ENCODE measurements at regions not wholly inside any gene's neighbourhood (a gene's known extent, or its start where the extent isn't known, plus 50 kb on each side); places are given as distances from the start of the nearest gene placed in this dataset.

DNA sequence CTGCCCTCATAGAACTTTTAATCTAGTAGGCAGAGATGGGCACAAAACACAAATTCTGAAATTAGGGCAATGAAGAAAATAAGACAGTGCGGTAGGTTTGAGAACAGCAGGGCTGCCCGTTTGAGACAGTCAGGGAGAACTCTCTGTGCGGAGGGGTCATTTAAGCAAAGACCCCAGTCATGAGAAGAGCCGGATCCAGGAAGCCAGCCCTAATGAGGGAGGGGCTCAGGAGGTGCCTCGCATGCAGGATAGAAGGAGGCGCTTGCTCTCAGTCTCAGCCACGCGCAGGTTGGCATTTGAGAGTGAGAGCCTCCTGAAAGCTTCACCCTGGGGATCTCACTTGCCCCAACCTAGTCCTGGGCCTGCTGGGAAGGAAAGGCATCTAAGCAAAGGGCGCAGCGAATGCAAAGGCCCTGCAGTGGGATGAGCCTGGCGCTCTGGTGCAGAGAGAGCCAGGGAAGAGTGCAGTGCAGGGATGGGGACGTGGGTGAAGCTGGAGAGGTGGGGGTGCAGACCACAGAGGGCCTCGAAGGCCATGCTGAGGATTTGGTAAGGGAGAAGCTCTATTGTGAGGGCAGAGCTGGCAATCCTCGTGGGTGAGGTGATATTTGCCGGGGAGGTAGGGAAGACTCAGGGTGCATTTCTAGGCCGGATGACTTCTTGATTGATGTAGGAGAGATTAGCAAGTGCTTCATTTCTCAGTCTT is 130.0 kb upstream of the PTPN1 start:
- H3K27me3 Mint-ChIP-seq (ENCODE audit: low read depth in 3 of 3): peaks cover 7 to 14% (median 9%) of the 10 kb centered on the region in 3 donors

DNA sequence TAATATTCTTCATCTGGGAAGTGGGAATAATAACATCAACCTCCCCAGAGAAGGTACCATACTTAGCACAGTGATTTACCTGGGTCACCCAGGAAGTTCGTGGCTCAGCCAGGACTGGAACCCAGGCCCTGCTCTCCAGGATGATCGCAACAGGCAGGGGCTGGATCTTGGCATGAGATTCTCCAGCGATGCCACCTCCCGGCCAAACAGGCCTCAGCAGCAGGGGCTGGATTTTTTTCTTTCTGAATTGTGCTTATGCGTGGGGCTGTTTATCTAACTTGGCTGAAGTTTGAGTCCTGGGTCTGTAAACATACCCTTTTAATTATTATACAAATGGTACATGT is 129.5 kb upstream of the PTPN1 start:
- Mint-ChIP-seq H3K4me3 (no peak overlapping the region), H3K36me3 (peaks cover 0 to 7% (median 0%) of the 10 kb centered on the region in 3 donors), H3K27ac (peak overlapping the region in 5 of 6 donors; percentile 18 to 66 (median 58)), H3K4me1 (peaks cover 51 to 67% of the 10 kb centered on the region in 2 donors), H3K27me3 (ENCODE audit: low read depth in 3 of 3) (peaks cover 12 to 14% (median 12%) of the 10 kb centered on the region in 3 donors), H3K9me3 (no peaks in the 10 kb centered on the region)
- no peak for DNase-seq

More for the DNA sequence above, 130.0 kb upstream of the PTPN1 start:
- H3K27ac Mint-ChIP-seq: peak overlapping the region in 4 of 6 donors; percentile 18 to 76 (median 62)
- peaks cover 49 to 66% of the 10 kb centered on the region in 2 donors for H3K4me1 Mint-ChIP-seq
- no peaks in the 10 kb centered on the region for H3K9me3 Mint-ChIP-seq
- peaks cover 0 to 7% (median 0%) of the 10 kb centered on the region in 3 donors for H3K36me3 Mint-ChIP-seq
- no peak for DNase-seq
- no peak overlapping the region for H3K4me3 Mint-ChIP-seq

DNA sequence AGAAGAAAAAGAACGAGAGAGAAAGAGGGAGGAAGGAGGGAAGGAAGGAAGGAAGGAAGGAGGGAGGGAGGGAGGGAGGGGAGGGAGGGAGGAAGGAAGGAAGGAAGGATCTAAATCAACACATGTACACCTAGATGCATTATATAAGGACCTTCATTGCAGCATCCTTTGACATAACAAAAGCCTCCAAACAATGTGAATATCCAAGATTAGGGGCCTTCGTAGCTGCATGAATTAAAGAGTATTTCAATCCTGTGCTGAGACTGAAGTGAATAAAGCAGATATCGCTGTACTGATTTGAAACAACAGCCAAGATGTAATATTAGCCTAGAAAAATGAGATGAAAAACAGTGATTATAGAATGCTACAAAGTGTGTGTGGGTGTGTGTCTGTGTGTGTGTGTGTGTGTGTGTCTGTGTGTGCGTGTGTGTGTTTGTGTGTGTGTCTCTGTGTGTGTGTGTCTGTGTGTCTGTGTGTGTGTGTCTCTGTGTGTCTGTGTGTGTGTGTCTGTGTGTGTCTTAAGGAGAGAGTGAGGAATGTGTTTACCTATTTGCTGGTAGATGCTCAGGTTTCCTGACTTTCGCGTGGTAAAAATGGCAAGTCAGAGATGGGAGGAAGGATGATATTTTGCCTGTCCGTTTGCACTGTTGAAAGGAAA is 129.0 kb upstream of the PTPN1 start:
- H3K27me3 Mint-ChIP-seq (ENCODE audit: low read depth in 3 of 3): peaks cover 17 to 20% (median 17%) of the 10 kb centered on the region in 3 donors
- no peaks in the 10 kb centered on the region for H3K9me3 Mint-ChIP-seq
- peak overlapping the region in 5 of 6 donors; percentile 34 to 90 (median 76) for H3K27ac Mint-ChIP-seq
- H3K4me1 Mint-ChIP-seq: peaks cover 56 to 73% of the 10 kb centered on the region in 2 donors
- H3K36me3 Mint-ChIP-seq: peaks cover 0 to 7% (median 0%) of the 10 kb centered on the region in 3 donors
- no peak for DNase-seq
- peak overlapping the region in 3 of 5 donors; percentile 37 to 44 (median 38) for H3K4me3 Mint-ChIP-seq

GRCh38 chr20:50381771-50382593 is 128.2 kb upstream of the PTPN1 start:
- Mint-ChIP-seq H3K36me3 (peaks cover 0 to 7% (median 0%) of the 10 kb centered on the region in 3 donors), H3K27me3 (ENCODE audit: low read depth in 3 of 3) (peaks cover 21 to 25% (median 23%) of the 10 kb centered on the region in 3 donors), H3K9me3 (no peaks in the 10 kb centered on the region), H3K4me3 (peak overlapping the region; percentile 45 to 74 (median 69)), H3K4me1 (peaks cover 60 to 77% of the 10 kb centered on the region in 2 donors), H3K27ac (peak overlapping the region; percentile 35 to 91 (median 78))
- DNase-seq: peak in 1 of 3 donors; percentile 9

DNA sequence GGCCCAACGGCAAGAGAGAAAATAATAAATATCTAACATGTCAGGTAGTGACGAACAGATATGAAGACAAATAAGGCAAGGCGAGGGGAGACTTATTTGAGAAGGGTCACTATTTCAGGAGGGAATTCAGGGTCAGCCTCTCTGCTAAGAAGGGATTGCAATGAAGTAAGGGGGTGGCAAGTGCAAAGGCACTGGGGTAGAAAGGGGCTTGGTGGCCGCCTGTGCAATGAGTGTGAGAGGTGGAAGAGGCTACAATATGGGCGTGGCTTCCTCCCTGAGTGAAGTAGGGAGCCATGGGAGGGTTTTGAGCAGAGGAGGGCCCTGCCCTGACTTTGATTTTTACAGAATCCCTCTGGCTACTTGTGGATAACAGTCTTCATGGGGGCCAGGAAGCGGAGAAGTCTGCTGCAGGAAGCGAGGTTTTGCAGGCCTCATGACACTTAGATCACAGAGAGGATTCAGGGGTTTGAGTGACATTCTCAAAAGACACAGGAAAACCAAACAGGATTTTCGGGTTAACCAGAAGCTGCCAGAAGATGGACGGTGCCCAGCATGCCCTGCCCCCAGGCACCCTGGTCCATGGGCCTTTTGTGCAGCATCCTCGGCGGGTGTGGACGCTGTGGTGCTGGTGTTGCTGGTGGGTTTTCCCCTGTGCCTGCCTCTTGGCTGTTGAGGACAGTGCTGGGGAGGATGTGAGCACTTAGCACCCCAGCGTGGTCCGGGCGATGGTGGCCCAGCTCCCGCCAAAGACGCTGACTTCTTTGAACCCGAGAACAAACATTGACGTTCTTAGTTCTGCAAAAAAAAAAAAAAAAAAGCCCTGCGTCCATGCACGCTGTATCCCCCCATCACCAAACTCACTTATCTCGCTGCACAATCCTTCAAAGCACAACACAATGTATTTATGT is 124.2 kb upstream of the PTPN1 start:
- Mint-ChIP-seq H3K27me3 (ENCODE audit: low read depth in 3 of 3) (peaks cover 13 to 28% (median 23%) of the 10 kb centered on the region in 3 donors), H3K4me1 (peaks cover 67 to 80% of the 10 kb centered on the region in 2 donors), H3K9me3 (no peaks in the 10 kb centered on the region), H3K27ac (peak overlapping the region; percentile 89 to 98 (median 94)), H3K4me3 (peak overlapping the region; percentile 50 to 81 (median 73)), H3K36me3 (peaks cover 0 to 4% (median 0%) of the 10 kb centered on the region in 3 donors)
- peak; percentile 99 for DNase-seq

- no peak for DNase-seq
- Mint-ChIP-seq H3K4me3 (peak overlapping the region; percentile 11 to 81 (median 69)), H3K36me3 (no peaks in the 10 kb centered on the region), H3K9me3 (no peaks in the 10 kb centered on the region), H3K27ac (peak overlapping the region; percentile 89 to 98 (median 94)), H3K4me1 (peaks cover 64 to 77% of the 10 kb centered on the region in 2 donors), H3K27me3 (ENCODE audit: low read depth in 3 of 3) (peaks cover 13 to 26% (median 23%) of the 10 kb centered on the region in 3 donors)
Measured at GRCh38 chr20:50386641-50386960, 123.6 kb upstream of the PTPN1 start.

DNA sequence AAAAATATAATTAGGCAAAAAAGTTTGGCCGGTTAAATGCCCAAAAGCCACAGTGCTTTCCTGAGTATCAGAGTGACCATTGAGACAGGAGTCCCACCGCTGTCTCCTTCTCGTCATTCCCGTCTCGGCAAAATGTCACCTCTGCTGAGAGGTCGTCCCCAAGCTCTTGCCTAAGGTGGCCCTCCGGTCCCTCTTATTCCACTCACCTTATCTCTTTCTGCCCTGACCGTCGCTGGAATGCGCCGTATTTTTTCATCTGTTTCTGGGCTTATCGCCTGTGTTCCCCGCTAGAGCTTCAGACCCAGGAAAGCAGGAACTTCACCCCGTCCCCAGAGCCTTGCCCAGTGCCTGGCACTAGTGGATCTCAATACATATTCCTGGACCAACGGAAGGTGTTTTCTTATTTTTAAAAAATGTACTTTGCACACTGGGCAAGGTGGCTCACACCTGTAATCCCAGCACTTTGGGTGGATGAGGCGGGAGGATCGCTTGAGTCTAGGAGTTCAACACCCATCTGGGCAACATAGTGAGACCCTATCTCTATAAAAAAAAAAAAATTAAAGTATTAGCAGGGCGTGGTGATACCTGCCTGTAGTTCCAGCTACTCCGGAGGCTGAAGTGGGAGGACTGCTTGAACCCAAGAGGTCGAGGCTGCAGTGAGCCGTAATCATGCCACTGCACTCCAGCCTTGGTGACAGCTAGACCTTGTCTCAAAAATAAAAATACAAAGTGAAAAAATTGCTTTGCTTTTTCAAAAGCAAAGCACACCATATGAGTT is 122.8 kb upstream of the PTPN1 start:
- Mint-ChIP-seq H3K27me3 (ENCODE audit: low read depth in 3 of 3) (peaks cover 13 to 25% (median 25%) of the 10 kb centered on the region in 3 donors), H3K27ac (peak overlapping the region; percentile 62 to 96 (median 92)), H3K36me3 (no peaks in the 10 kb centered on the region), H3K9me3 (no peaks in the 10 kb centered on the region), H3K4me1 (peaks cover 64 to 77% of the 10 kb centered on the region in 2 donors), H3K4me3 (peak overlapping the region; percentile 42 to 83 (median 65))
- DNase-seq: no peak

DNA sequence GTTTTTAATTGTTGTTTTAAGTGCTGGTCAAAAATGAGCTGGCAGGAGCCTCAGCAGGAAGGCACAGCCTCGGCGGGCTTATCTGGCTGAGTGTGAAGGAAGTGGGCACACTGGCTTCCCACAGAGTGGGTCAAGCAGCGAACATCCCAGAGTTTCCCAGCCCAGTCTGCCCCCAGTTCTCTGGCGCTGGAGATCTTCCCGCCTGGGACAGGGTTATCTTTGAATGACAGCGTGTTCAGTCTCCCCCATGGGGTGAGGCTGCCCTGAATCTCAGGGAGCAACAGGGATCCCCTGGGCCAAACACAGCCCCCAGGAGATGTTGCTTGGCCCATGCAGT is 122.2 kb upstream of the PTPN1 start:
- peaks cover 13 to 25% (median 25%) of the 10 kb centered on the region in 3 donors for H3K27me3 Mint-ChIP-seq (ENCODE audit: low read depth in 3 of 3)
- H3K27ac Mint-ChIP-seq: peak overlapping the region; percentile 4 to 96 (median 92)
- H3K36me3 Mint-ChIP-seq: no peaks in the 10 kb centered on the region
- peak overlapping the region in 4 of 5 donors; percentile 24 to 74 (median 56) for H3K4me3 Mint-ChIP-seq
- H3K4me1 Mint-ChIP-seq: peaks cover 61 to 74% of the 10 kb centered on the region in 2 donors
- H3K9me3 Mint-ChIP-seq: no peaks in the 10 kb centered on the region
- peak; percentile 20 to 36 (median 32) for DNase-seq

- DNase-seq: no peak
- Mint-ChIP-seq H3K4me3 (peak overlapping the region in 4 of 5 donors; percentile 27 to 74 (median 44)), H3K9me3 (no peaks in the 10 kb centered on the region)
Measured at GRCh38 chr20:50388733-50389437, 121.3 kb upstream of the PTPN1 start.

DNA sequence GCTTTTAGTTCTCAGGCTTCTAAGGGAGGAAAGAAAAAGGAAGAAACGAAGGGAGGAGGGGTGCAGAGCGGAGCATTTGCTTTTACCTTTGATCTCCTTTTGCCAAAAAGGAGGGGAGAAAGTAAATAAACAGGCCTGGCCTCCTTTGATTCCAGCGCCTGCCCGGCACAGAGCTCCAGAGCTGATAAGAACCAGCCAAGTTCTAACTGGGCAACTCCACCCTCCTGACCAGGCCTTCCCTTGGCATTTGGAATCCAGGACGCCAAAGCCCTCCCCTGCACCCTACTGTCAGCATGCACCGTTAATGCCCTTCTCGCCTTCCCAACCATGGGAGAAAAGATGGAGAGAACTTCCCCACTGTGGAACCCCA is 120.8 kb upstream of the PTPN1 start:
- Mint-ChIP-seq H3K27ac (peak overlapping the region in 3 of 6 donors; percentile 91 to 93 (median 92)), H3K9me3 (no peaks in the 10 kb centered on the region), H3K4me3 (no peak overlapping the region), H3K36me3 (peaks cover 0 to under 1% (median 0%) of the 10 kb centered on the region in 3 donors), H3K4me1 (peaks cover 52 to 62% of the 10 kb centered on the region in 2 donors), H3K27me3 (ENCODE audit: low read depth in 3 of 3) (peaks cover 16 to 25% (median 22%) of the 10 kb centered on the region in 3 donors)
- no peak for DNase-seq

More at GRCh38 chr20:50388733-50389437, 121.3 kb upstream of the PTPN1 start:
- H3K27ac Mint-ChIP-seq: peak overlapping the region in 5 of 6 donors; percentile 75 to 93 (median 92)
- peaks cover 52 to 65% of the 10 kb centered on the region in 2 donors for H3K4me1 Mint-ChIP-seq
- peaks cover 16 to 25% (median 23%) of the 10 kb centered on the region in 3 donors for H3K27me3 Mint-ChIP-seq (ENCODE audit: low read depth in 3 of 3)
- H3K36me3 Mint-ChIP-seq: no peaks in the 10 kb centered on the region

DNA sequence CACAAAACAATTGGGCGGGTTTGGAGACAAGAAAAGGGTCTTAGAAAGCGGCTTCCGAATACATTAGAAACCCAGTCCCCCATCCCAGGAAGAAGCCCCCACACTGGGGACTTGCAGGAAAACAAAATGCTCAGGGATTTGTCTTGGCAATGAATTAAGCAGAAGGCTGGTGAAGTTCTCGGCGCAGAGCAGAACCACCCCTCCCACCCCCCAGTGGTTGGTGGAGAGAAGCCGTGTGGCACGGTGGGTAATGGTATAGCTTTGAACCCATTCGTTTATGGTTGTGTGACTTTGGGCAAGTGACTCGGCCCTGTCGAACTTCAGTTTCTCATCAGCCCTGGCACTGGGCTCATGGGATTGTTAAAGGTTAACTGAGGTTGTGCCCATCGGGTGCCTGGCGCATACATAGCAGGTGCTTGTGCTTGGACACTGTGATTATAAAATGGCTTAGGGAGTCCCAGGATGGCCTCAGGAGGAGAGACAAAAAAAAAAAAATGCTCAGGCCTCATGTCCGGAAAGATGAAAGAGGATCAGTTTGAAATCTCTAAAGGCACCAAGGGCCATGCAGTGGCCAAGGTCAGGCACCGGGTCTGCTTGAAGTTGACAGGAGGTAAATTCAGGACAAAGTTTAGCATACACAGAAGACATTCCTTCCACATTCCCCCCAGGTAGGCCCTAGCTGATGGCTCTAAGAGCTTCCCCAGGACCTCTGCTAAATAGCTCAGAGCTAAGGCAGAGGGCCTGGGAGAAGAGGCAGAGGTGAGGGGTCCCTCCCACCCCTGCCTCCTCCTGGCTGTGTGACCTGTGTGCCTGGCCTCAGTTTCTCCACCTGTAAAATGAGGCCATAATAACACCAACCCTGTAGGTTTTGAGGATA is 120.1 kb upstream of the PTPN1 start:
- Mint-ChIP-seq H3K4me3 (no peak overlapping the region), H3K4me1 (peaks cover 48 to 56% of the 10 kb centered on the region in 2 donors), H3K36me3 (peaks cover 0 to 5% (median 0%) of the 10 kb centered on the region in 3 donors), H3K27me3 (ENCODE audit: low read depth in 3 of 3) (peaks cover 16 to 21% (median 20%) of the 10 kb centered on the region in 3 donors), H3K27ac (peak overlapping the region in 4 of 6 donors; percentile 50 to 91 (median 76)), H3K9me3 (no peaks in the 10 kb centered on the region)
- no peak for DNase-seq

All from immature natural killer cell (primary cell).